ENCODE measurements at regions not wholly inside any gene's neighbourhood (a gene's known extent, or its start where the extent isn't known, plus 50 kb on each side); places are given as distances from the start of the nearest gene placed in this dataset.

GRCh38 chr12:59179231-59179630, 258.9 kb upstream of the LRIG3 start:
- H2BK5ac ChIP-seq (ENCODE audit: low read depth, low read length, poor library complexity, severe bottlenecking), result no peak overlapping the region
- dilution Hi-C loops (cut with HindIII; ENCODE audit: low sequenced_read_pairs, unreplicated experiment), result no loop called here
- H3K36me3 ChIP-seq (ENCODE audit: control insufficient read depth, insufficient read depth, low read length), result no peaks in the 10 kb centered on the region
- no peaks in the 10 kb centered on the region for H3K27me3 ChIP-seq (ENCODE audit: control insufficient read depth, insufficient read depth, low read length)
- no peak overlapping the region for H3K56ac ChIP-seq (ENCODE audit: extremely low read depth, insufficient read depth, low read length)
- no peak overlapping the region for H4K5ac ChIP-seq (ENCODE audit: low read depth, low read length)
- DNase-seq, result no peak
- no peaks in the 10 kb centered on the region for H3K79me1 ChIP-seq (ENCODE audit: low read depth in 1 of 2, low read length in 2 of 2)
- WGBS, 2 experiments (ENCODE audit: extremely low coverage in 2 of 2, insufficient read length in 1 of 2), result no CpG with 5 or more reads among the region's 1 CpG
- H2AK9ac ChIP-seq (replicated peaks; ENCODE audit: low read depth, low read length, poor library complexity), result no peak overlapping the region
- CTCF ChIA-PET, result no interaction called here
- BruUV-seq (replicated peaks), result no TSS peak
- no peak overlapping the region for H3K14ac ChIP-seq (replicated peaks; ENCODE audit: low read depth, low read length)
- no peak overlapping the region for H2BK120ac ChIP-seq (ENCODE audit: low read depth, low read length)
- no peaks in the 10 kb centered on the region for H4K20me1 ChIP-seq (ENCODE audit: insufficient read depth, low read length)
- H4K8ac ChIP-seq (ENCODE audit: low read depth in 2 of 2, low read length in 2 of 2), result no peak overlapping the region
- H2AFZ ChIP-seq (replicated peaks; ENCODE audit: low read length, poor library complexity), result no peak overlapping the region
- H3K27ac ChIP-seq (ENCODE audit: insufficient read depth, low read length), result no peak overlapping the region
- H3K18ac ChIP-seq (ENCODE audit: low read depth, low read length), result no peak overlapping the region
- no peak for ATAC-seq (ENCODE audit: low read depth)
- intact Hi-C loops (cut with micrococcal nuclease), result no loop called here
- H3K23ac ChIP-seq (ENCODE audit: low read depth, low read length), result no peak overlapping the region
- no peak overlapping the region for H3K4me3 ChIP-seq (ENCODE audit: insufficient read depth, low read depth, low read length)
- no peak overlapping the region for H4K91ac ChIP-seq (ENCODE audit: insufficient read depth, low read depth, low read length)
- in situ Hi-C loops (cut with MboI; ENCODE audit: low sequenced_read_pairs), result no loop called here
- POLR2A ChIA-PET (ENCODE audit: unreplicated experiment), result no interaction called here
- no peak overlapping the region for H2BK20ac ChIP-seq (ENCODE audit: low read depth, low read length)
- H3K9me3 ChIP-seq (ENCODE audit: control insufficient read depth, insufficient read depth, low read length), result no peaks in the 10 kb centered on the region
- no peak overlapping the region for H3K4me2 ChIP-seq (ENCODE audit: low read depth, low read length)
- H3K4me1 ChIP-seq (ENCODE audit: control insufficient read depth, insufficient read depth, low read length), result no peaks in the 10 kb centered on the region
- H3K4ac ChIP-seq (ENCODE audit: low read depth, low read length), result no peak overlapping the region
- no peak overlapping the region for H2AK5ac ChIP-seq (ENCODE audit: low read depth, low read length)
- no peak overlapping the region for H2BK15ac ChIP-seq (ENCODE audit: low read depth, low read length)
- no peak overlapping the region for H3K9ac ChIP-seq (ENCODE audit: low read depth, low read length)
- TF ChIP-seq POLR2A (IDR thresholded peaks at IDR 0.05; ENCODE audit: low read depth, low read length) (no peak), RFX5 (IDR thresholded peaks at IDR 0.05; ENCODE audit: low read depth, low read length) (no peak), NFE2L2 (IDR thresholded peaks at IDR 0.05; ENCODE audit: low read depth, low read length) (no peak), USF2 (IDR thresholded peaks at IDR 0.05; ENCODE audit: low read depth, low read length) (no peak), MAFK (IDR thresholded peaks at IDR 0.05; ENCODE audit: low read depth, low read length) (no peak), CHD1 (IDR thresholded peaks at IDR 0.05; ENCODE audit: low read depth, low read length) (no peak), SMC3 (IDR thresholded peaks at IDR 0.05; ENCODE audit: low read depth, low read length) (no peak), CEBPB (IDR thresholded peaks at IDR 0.05; ENCODE audit: low read depth, low read length) (no peak), RAD21 (IDR thresholded peaks at IDR 0.05; ENCODE audit: low read length) (no peak), ELK1 (IDR thresholded peaks at IDR 0.05; ENCODE audit: borderline replicate concordance, low read depth, low read length) (no peak), BHLHE40 (IDR thresholded peaks at IDR 0.05; ENCODE audit: low read depth, low read length) (no peak), MAZ (IDR thresholded peaks at IDR 0.05; ENCODE audit: borderline replicate concordance, low read depth, low read length) (no peak), CTCF (conservative IDR thresholded peaks at IDR 0.05; ENCODE audit: low read depth, low read length) (no peak), RCOR1 (IDR thresholded peaks at IDR 0.05; ENCODE audit: insufficient replicate concordance, low read length) (no peak), MXI1 (IDR thresholded peaks at IDR 0.05; ENCODE audit: borderline replicate concordance, low read depth, low read length) (no peak), FOS (IDR thresholded peaks at IDR 0.05; ENCODE audit: low read depth, low read length) (no peak)
- no peaks in the 10 kb centered on the region for H3K9me1 ChIP-seq (ENCODE audit: insufficient read depth, low read length)

Measured in IMR-90 (cell line).